ENCODE measurements at regions not wholly inside any gene's neighbourhood (a gene's known extent, or its start where the extent isn't known, plus 50 kb on each side); places are given as distances from the start of the nearest gene placed in this dataset.
"Not testable (repeated sequence)": the region's sequence is repeated elsewhere in the genome, so short reads cannot be mapped to it uniquely, and the experiment has no call there.

- DNase-seq (ENCODE audit: low spot score) = no peak
- Mint-ChIP-seq H3K4me1 (ENCODE audit: unreplicated experiment) (peaks cover 3% of the 10 kb centered on the region), H3K27ac (ENCODE audit: unreplicated experiment) (no peak overlapping the region), H3K4me3 (ENCODE audit: unreplicated experiment) (no peak overlapping the region), H3K36me3 (ENCODE audit: low read depth, unreplicated experiment) (no peaks in the 10 kb centered on the region), H3K9me3 (ENCODE audit: unreplicated experiment) (no peaks in the 10 kb centered on the region), H3K27me3 (ENCODE audit: unreplicated experiment) (no peaks in the 10 kb centered on the region)
- TF ChIP-seq, protein P1, sequence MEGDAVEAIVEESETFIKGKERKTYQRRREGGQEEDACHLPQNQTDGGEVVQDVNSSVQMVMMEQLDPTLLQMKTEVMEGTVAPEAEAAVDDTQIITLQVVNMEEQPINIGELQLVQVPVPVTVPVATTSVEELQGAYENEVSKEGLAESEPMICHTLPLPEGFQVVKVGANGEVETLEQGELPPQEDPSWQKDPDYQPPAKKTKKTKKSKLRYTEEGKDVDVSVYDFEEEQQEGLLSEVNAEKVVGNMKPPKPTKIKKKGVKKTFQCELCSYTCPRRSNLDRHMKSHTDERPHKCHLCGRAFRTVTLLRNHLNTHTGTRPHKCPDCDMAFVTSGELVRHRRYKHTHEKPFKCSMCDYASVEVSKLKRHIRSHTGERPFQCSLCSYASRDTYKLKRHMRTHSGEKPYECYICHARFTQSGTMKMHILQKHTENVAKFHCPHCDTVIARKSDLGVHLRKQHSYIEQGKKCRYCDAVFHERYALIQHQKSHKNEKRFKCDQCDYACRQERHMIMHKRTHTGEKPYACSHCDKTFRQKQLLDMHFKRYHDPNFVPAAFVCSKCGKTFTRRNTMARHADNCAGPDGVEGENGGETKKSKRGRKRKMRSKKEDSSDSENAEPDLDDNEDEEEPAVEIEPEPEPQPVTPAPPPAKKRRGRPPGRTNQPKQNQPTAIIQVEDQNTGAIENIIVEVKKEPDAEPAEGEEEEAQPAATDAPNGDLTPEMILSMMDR (IDR thresholded peaks at IDR 0.05; ENCODE audit: unreplicated experiment) = no peak
Observed at GRCh38 chr5:98319299-98320011, 454.0 kb upstream of the RGMB start.

GRCh38 chr5:98320343-98320742 lies 453.1 kb upstream of the RGMB start:
- no peak for DNase-seq (ENCODE audit: low spot score)
- H3K36me3 Mint-ChIP-seq (ENCODE audit: low read depth, unreplicated experiment) = no peaks in the 10 kb centered on the region
- H3K27me3 Mint-ChIP-seq (ENCODE audit: unreplicated experiment) = no peaks in the 10 kb centered on the region
- no peak overlapping the region for H3K4me3 Mint-ChIP-seq (ENCODE audit: unreplicated experiment)
- H3K9me3 Mint-ChIP-seq (ENCODE audit: unreplicated experiment) = no peaks in the 10 kb centered on the region
- TF ChIP-seq, protein P1 (IDR thresholded peaks at IDR 0.05; ENCODE audit: unreplicated experiment) = no peak
- peaks cover 3% of the 10 kb centered on the region for H3K4me1 Mint-ChIP-seq (ENCODE audit: unreplicated experiment)
- no peak overlapping the region for H3K27ac Mint-ChIP-seq (ENCODE audit: unreplicated experiment)

DNA sequence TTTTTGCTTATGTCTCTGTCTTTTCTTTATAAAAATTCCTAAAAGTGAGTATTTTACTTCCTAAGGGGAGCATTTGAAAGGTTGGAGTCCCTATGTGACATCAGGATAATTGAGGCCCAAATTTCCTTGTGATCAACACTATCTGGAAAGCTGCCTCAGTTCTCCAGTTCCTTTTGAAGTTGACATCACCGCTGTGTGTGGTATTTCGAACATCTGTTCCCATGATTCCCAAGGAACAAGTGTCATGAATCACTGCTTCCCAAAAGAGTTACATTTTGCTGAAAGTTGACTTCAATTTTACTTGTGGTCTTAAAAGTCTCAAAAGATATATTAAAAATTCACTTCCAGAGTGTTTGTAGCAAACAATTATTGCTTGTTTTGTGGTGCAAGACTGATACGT lies 452.1 kb upstream of the RGMB start:
- Mint-ChIP-seq H3K36me3 (ENCODE audit: low read depth, unreplicated experiment) (no peaks in the 10 kb centered on the region), H3K27ac (ENCODE audit: unreplicated experiment) (no peak overlapping the region), H3K4me3 (ENCODE audit: unreplicated experiment) (no peak overlapping the region), H3K27me3 (ENCODE audit: unreplicated experiment) (no peaks in the 10 kb centered on the region), H3K4me1 (ENCODE audit: unreplicated experiment) (peaks cover 3% of the 10 kb centered on the region), H3K9me3 (ENCODE audit: unreplicated experiment) (no peaks in the 10 kb centered on the region)
- DNase-seq (ENCODE audit: low spot score) = no peak
- TF ChIP-seq, protein P1 (IDR thresholded peaks at IDR 0.05; ENCODE audit: unreplicated experiment) = no peak

DNA sequence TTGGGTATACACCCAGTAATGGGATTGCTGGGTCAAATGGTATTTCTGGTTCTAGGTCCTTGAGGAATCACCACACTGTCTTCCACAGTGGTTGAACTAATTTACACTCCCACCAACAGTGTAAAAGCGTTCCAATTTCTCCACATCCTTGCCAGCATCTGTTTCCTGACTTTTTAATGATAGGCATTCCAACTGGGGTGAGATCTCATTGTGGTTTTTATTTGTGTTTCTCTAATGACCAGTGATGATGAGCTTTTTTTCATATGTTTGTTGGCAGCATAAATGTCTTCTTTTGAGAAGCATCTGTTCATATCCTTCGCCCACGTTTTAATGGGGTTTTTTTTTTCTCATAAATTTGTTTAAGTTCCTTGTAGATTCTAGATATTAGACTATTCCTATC lies 448.3 kb upstream of the RGMB start:
- H3K4me3 Mint-ChIP-seq (ENCODE audit: unreplicated experiment); H3K4me1 Mint-ChIP-seq (ENCODE audit: unreplicated experiment); H3K27me3 Mint-ChIP-seq (ENCODE audit: unreplicated experiment); DNase-seq (ENCODE audit: low spot score); H3K9me3 Mint-ChIP-seq (ENCODE audit: unreplicated experiment); H3K36me3 Mint-ChIP-seq (ENCODE audit: low read depth, unreplicated experiment); H3K27ac Mint-ChIP-seq (ENCODE audit: unreplicated experiment): not testable (repeated sequence)

GRCh38 chr5:98328015-98328414 lies 445.4 kb upstream of the RGMB start:
- TF ChIP-seq, protein P1 (IDR thresholded peaks at IDR 0.05; ENCODE audit: unreplicated experiment) = no peak
- DNase-seq (ENCODE audit: low spot score) = no peak
- Mint-ChIP-seq H3K27ac (ENCODE audit: unreplicated experiment) (no peak overlapping the region), H3K4me3 (ENCODE audit: unreplicated experiment) (no peak overlapping the region), H3K9me3 (ENCODE audit: unreplicated experiment) (no peaks in the 10 kb centered on the region), H3K4me1 (ENCODE audit: unreplicated experiment) (no peaks in the 10 kb centered on the region), H3K27me3 (ENCODE audit: unreplicated experiment) (no peaks in the 10 kb centered on the region), H3K36me3 (ENCODE audit: low read depth, unreplicated experiment) (no peaks in the 10 kb centered on the region)

Data from endothelial cell (in vitro differentiated cells).